Dedifferentiated amniotic fluid mesenchymal stem cell (primary cell): ENCODE measurements at regions not wholly inside any gene's neighbourhood (a gene's known extent, or its start where the extent isn't known, plus 50 kb on each side); places are given as distances from the start of the nearest gene placed in this dataset.

Experiments
- DNase-seq: peaks from one replicate; pipeline ENCODE4 v3.0.0-alpha.2; 2016; ENCODE audit errors: extremely low spot score

DNA sequence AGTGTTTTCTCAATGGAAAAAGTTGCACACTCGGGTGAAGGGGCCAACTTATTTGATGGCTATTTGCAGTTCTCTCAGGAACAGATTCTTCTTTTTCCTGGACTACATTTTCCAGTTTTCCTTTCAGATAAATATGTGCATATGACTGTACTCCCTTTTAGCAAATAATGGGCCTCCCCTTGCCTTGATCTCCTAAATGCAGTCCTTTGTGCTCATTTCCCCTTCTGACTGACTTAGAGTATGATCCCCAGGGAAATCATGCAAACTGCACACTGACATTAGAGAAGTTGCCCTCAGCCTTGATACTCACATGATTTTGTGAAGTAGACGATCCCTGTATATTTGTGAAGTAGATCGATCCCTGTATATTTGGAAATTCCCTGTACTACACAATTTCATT lies 492.9 kb upstream of the NOVA1 start:
- DNase-seq = no peak

DNA sequence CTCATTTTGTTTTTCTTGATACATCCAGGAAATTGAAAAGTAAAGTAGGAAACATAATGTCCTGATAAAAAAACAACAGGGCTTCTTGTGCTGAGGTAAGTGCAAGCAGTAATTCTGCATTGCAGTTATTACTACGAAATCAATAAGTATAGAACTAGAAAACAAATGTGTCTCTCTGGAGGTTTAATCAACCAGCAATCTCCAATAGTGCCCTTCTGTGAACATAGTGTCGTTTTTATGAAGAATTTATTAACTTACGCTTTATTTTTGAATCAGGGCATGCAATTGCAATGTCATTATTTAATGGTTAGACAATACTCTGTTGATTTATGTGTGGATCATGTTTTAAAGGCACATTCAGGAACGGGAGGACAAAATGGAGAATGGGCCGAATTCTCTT lies 494.1 kb upstream of the NOVA1 start:
- no peak for DNase-seq

DNA sequence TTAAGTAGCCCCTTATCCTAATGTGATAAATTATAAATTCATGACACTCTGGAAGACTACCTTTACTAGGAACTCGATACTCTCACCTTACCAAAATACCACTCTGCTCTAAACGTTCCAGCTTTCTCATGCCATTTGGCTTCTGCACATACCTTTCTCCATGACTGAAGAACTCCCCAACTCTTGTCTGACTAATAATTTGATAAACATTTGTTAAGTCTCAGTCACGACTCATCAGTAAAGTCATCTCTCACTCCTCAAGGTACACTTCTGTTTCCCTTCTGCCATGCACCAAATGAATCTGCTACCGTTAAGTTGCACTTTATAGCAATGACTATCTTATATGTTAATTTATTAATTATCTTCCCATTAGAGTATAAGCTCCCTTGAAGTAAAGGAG lies 498.3 kb upstream of the NOVA1 start:
- no peak for DNase-seq

DNA sequence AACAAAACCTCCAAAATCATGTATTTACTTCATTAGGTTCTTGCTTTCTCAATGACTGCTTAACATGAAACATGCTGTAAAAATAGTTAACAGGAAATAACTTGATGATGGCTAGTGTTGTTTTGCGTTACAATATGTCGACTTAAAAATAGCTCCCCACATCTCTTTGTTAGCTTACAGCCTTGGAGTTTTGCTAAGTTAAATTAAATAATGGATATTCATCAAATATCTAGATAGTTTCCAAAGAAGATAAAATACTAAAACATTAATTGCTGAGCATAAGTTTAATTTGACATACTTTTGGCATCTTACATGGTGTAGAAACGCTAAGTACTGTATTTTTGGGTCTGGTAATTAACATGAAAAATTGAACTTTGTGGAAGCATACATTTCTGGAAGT lies 500.6 kb upstream of the NOVA1 start:
- no peak for DNase-seq

DNA sequence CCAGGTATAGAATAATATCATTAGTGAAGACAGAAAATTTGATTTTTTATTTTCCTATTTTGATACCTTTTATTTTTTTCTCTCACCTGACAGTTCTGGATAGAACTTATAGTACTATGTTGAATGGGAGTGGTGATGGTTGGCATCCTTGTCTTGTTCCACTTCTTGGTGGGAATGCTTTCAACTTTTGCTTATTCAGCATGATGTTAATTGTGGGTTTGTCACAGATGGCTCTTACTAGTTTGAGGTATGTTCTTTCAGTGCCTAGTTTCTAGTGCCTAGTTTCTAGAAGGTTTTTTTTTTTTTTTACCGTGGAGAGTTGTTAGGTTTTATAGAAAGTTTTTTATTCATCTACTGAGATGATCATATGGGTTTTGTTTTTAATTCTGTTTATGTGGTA lies 516.3 kb upstream of the NOVA1 start:
- DNase-seq = no peak

DNA sequence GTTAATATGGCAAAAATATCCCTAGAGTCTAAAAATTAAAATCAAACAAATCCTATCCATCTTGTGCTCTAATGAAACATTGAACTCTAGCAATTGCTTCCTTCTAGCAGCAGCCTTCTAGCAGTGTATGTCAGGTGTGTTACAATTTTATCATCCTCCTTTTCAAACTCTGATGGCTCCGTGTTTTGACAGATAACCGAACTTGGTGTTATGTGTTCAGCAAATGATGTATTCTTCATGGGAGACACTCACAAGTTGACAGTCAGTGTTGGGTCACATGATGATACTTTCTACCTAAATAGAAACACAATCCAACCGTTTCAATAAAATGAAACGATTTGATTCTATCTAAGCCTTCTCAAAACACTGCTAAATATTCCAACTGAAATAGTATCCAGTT lies 525.3 kb upstream of the NOVA1 start:
- DNase-seq = no peak

DNA sequence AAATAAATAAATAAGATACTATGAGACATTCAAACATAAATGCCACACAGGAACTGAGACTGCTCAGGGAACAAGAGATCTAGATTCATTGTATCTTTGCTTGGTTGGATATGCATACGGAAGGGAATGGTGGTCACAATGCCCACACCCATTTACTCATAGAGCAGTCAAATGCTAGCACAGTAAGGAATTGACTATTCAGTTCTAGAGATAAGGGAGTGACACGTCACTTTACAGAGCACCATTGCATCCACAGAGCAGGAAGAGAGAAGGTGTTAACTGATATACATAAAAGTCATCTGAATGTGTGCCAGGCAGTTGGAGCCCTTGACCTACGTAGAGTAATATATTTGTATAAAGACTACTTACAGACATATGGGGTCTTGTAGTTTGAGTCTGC lies 530.0 kb upstream of the NOVA1 start:
- DNase-seq = no peak

DNA sequence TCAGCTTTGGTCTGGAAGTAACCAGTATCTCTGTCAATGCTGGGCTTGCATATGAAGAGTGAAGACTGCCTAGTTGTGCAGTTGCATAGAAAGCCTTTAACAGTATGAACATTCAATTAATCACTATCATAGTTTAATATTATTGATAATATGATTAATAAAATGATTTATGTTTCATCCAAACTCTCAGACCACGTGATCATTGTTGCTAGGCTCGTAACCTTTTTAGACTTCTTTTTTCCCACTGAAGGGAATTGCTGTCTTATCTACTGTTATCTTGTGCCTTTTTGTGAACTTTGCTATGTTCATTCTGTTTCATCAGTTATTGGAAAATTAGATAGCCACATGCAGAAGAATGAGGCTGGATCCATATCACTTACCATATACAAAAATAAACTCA lies 536.4 kb upstream of the NOVA1 start:
- DNase-seq = no peak

DNA sequence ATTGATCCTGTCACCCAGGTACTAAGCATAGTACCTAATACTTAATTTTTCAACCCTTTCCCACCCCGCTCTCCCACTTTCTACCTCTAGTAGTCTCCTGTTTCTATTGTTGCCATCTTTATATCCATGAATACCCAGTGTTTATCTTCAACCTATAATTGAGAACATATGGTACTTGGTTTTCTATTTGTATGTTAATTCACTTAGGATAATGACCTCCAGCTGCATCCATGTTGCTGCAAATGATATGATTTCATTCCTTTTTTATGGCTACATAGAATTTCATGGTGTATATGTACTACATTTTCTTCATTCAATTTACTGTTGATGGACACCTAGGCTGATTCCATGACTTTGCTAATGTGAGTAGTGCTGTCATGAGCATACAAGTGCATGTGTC lies 547.3 kb upstream of the NOVA1 start:
- no peak for DNase-seq

DNA sequence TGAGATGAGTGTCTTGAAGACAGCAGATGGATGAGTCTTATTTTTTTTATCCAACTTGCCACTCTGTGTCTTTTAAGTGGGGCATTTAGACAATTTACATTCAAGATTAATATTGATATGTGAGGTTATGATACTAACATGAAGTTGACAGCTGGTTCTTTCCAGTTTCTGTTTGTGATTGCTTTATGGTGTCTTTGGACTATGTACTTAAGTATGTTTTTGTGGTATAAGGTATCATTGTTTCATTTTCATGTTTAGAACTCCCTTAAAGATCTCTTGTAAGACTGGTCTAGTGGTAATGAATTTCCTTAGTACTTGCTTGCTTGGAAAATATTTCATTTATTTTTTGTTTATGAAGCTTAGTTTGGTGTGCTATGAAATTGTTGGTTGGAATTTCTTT lies 550.3 kb upstream of the NOVA1 start:
- DNase-seq = no peak

DNA sequence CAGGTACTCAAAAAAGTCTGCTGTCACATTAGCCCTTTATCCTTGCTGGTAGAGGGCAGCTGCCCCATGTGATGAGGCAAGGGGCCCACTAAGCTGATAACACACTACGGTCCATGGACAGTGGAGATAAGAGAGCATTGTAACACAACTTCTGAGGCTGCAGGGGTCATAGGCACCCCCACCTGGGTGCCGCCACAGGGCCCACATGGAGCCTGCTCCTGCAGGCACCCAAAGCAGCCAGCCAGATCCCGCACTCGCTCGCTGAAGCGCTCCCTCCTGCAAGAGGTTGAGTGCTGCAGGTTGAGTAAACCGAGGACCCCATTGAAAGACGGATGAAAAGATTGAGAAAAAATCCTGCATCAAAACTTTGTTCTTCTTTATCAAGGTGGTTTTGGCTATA lies 566.3 kb upstream of the NOVA1 start:
- DNase-seq = no peak

DNA sequence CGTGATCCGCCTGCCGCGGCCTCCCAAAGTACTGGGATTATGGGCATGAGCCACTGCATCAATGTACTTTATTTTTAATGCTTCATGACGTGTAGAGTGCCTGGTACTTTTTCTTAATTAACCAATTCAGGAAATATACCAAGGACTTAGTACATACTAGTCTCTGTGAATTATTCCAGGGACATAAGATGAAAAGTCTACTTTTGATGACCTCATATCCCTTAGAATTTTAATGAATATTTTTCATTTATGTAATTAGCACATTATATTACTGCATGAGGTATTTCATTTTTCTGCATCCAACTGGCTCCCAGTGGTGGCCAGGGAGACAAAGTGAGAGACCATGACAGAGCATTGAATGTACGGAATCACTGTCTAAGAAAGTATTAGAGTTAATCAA lies 577.7 kb upstream of the NOVA1 start:
- no peak for DNase-seq

DNA sequence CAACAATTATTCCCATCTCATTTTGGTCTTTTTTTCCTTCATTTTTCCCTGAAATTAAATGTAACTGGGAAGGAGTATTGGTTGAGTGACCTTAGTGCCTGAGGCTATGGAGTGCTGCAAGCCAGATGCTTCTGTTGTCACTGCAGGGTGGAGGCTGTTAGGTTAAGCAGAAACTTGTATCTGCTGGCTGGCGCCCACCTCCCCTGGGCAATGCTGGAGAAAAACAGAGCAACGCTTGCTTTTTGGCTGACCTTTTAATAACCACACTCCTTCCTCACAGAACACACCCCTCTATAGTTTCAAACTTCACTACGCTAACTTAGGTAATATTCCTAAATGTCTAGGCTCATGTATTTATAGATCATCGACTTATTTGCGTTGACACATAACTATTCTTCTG lies 583.5 kb upstream of the NOVA1 start:
- DNase-seq = no peak

DNA sequence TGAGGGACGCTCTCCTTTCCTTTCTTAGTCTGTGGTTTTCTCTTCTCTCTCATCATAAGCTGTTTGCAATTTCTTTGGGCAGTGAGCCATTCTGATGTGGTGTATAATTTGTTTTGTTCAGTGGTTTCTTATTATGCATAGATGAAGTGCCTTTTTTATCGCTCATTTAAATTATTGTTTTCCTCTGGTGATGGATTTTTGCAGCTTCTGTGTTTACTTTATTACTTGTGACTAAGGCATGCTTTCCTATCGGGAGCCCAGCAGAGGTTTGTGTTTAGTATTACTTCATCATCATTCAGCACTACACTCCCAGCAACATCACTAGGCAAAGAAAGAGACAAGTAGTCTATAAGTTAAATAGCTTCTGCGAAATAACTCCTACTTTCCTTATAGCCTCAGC lies 586.6 kb upstream of the NOVA1 start:
- no peak for DNase-seq

DNA sequence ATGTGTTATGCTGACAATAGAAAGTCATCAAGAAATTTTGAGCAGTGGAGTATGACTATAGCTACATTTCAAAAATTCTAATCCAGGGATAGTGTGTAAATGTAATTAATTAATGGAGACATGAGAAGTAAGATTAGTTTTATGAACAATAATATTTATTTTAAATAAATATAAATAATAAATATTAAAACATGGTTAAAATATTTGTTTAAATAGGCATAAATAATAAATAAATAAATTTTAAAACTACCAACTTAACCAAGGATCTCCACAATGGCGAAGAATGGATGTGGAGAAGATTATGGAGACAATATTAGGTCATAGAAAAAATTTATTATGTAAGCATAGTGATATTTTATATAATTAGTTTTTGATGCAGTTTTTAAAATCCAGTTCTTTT lies 588.2 kb upstream of the NOVA1 start:
- no peak for DNase-seq

DNA sequence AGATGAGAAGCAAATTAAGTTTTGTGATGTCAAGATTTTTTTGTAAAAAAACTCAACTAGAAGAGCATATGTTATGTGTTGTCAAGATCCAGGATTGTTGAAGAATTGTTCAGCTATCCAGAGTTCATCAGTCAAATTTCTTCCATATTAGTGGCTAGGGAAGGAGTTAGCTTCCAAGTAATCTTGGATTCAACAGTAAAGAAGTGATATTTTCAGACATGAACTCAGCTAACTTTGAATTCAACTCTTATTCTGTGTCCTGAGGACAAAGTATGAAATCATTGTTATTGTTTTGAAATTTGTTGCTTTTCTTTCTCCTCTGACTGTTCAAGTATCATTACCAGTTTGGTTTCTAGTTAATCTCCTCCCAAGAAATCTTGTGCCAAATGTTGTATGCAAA lies 589.3 kb upstream of the NOVA1 start:
- DNase-seq = no peak

DNA sequence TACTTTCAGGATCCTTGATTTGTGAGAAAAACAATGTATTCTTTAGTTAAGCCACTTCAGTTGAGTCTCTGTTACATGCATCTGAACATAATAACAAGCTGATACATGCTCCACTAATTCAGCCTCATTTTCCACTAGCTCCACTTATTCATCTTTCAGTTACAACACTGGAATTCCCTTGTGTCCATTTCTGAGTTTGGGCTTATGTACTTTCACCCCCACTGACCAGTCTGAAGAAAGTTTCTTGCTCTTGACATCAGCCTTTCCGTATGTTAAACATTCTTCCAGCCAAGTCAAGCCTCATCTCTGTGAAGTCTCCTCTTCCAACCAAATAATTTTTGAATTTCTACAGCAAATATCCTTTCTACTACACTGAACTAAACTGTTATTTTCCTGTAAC lies 592.5 kb upstream of the NOVA1 start:
- DNase-seq = no peak

DNA sequence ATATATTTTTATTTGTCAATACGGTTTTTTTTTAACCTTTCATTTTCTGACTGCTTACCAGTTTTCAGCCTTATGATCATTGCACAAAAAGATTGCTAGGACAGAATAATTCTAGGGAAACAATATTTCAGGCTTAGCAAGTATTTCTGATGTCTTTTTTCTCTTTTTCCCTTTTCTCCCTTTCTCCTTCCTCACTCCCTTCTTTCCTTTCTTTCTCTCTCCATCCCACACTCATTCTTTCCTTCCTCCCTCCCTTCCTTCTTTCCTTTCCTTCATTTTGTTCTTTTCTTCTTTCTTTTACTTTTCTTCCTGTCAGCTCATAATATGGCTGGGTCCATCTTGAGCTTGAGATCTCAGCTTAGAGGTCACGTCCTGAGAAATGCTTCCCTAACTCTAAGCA lies 601.4 kb upstream of the NOVA1 start:
- DNase-seq = no peak

DNA sequence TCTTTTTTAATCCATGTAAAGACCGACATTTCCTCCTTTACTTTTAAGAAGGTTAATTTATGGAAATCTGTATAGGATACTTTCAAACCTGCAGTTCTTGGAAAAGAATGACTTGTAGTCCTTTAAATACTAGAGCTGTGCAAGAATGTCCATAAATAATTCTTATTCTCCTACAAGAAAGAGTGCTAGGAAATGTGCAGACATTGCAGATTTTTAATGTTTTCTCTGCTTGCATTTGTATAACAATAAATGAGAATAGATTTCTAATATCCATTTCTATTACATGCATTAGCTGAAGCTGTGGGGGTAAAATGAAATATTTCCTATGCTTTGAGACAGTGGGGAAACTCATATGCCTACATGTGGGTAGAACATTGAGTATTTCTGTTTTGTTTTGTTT lies 607.2 kb upstream of the NOVA1 start:
- no peak for DNase-seq

DNA sequence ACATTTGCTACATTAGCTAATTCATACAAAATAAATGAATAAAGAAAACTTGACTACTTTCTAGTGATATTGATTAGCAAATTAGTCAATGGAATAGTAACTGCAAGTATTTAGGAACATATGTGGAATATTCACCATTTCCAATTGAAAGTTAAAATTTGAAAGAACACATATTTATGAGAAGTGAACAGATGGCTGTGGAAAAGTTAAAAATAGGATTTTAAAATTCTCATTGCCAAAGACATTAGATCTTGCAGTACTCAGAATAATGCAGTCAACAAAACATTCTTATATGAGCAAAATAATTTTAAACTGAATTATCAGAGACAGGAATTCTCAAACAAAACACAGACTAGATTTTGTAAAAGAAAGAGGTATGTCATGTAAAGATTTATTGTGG lies 613.9 kb upstream of the NOVA1 start:
- DNase-seq = no peak

DNA sequence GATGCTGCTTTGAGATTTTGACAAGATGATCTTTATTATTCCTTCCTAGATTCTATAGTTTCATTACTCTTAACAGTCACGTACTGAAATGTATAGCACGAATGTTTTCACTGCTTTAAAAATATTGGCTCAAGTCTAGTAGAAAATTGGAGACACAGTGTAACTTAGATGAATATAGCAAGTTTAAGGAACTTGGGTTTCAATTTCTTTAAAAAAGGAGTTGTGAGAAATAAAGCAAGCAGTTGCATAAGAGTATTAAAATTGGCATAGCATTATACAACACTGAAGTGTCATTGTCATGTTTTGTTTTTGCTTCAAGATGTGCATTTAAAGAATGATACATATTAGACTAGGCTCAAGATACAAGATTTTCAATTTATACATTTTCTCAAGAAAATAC lies 624.8 kb upstream of the NOVA1 start:
- DNase-seq = no peak

DNA sequence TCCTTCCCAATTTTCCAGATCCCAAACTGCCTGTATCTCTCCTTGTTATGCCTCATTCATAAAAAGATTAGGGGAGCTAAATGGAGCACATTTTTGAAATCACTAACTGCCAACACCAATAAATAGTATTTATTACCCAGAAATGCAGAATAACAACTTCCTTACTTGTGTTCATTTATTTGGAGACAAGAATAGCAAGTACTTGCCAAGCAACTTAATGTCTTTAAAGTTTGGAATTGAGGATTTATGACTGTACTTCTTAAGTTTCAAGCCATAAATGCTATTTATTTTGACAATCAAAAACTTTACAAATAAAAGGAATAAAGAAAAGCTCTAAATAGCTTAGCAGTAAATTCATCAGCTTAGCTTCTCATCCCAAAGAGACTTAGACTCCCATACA lies 626.1 kb upstream of the NOVA1 start:
- DNase-seq = no peak

DNA sequence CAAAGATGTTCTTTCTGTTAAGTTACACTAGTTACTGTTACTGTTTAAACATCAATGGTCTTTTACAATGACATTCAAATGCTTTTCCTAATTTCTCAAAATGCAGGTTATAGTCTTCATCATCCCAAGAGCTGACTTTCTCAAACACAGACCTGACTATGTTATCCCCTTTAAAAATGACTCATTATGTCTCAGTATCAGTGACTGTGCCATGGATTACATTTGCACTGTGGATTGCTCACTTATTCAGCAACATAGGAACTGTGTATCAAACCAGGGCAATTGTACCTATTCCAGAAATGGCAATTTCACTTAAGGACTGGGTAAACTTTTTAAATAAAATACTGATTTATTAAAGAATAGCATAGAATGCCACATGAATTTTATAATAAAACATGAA lies 630.2 kb upstream of the NOVA1 start:
- DNase-seq = no peak

DNA sequence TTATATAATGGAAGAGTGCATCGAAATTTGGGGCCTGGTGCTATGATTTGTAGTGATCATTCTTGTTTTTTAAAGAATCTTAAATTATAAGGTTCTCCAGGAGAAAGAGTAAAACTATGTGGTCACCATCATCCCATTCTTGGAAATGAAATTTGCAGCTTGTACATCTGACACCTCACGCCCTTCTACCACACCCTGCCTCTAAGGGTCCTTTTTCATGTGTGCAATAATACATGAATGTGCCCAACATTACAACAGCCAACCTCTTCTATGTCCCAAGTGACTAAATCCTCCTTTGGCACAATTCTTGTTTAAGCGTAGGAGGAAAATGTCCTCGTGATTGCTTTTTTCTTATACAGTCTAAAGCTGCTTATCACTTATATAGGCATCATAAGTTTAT lies 636.5 kb upstream of the NOVA1 start:
- no peak for DNase-seq

DNA sequence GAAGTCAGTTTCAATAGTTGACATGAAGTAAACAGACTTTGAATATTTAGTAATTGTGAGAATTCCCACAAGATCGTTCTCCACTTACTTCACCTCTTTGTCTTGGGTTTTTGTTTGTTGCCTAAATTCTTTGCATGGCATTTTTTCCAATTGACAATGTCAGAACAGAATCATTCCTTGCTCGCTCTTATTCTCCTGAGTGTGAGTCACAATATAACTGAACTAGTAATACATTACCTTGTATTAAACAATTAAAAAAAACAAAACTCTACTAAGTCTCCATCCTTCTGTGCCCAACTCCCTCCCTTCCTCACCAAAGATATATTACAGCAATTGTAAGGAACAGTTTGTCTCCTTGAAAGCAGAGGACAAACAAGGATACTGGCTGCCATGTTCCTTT lies 638.8 kb upstream of the NOVA1 start:
- no peak for DNase-seq
